ENCODE measurements at regions not wholly inside any gene's neighbourhood (a gene's known extent, or its start where the extent isn't known, plus 50 kb on each side); places are given as distances from the start of the nearest gene placed in this dataset.

- Histone ChIP-seq H3K36me3 (no peaks in the 10 kb centered on the region), H3K9me3 (no peaks in the 10 kb centered on the region), H3K27ac (no peak overlapping the region), H3K4me3 (no peak overlapping the region), H3K27me3 (replicated peaks; ENCODE audit: insufficient read depth) (no peaks in the 10 kb centered on the region), H3K4me1 (ENCODE audit: control insufficient read depth in 1 of 2, low read depth in 2 of 2) (no peaks in the 10 kb centered on the region)
- no peak for DNase-seq (ENCODE audit: low spot score)
- no peak for TF ChIP-seq CTCF (IDR thresholded peaks at IDR 0.05)
- ATAC-seq (ENCODE audit: insufficient number of reproducible peaks, low FRiP score, low read depth): no peak
Measured at GRCh38 chr3:73883497-73883896, 258.8 kb upstream of the PDZRN3 start.

DNA sequence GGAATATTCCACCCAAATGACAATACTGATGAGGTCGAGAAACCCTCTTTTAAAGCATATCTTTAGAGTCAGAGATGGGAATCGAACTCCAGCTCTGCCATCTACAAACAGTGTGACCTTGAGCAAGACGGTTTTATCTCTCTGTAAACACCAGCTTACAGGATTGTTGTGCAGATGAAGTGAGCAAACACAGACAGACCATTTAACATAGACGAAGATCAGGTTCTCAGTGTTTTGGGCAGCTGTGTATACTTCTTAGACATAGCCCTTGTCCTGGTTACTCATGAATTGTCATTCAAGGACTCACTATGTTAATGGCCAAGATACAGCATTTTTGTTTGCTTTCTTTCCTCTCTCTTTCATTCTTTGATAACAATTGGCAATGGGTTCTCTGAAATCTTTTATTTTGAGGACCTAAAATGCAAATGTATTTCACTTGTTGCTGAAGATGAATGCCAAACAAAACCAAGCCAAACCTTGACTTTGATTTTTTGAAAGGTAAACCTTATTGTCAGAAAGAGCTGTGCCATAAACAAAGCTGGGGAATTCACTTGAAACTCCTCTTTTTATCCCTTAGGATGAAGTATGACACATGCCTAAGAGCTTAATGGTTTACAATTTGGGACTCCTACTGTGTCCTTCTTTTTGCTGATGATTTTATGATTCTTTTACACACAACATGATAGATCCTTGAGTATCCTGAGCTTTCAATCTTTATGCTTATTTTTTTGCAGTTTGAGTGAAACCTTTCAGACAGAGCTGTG is 250.0 kb upstream of the PDZRN3 start:
- DNase-seq (ENCODE audit: low spot score) (no peak), ATAC-seq (ENCODE audit: insufficient number of reproducible peaks, low FRiP score, low read depth) (no peak)
- no peaks in the 10 kb centered on the region for H3K4me1 ChIP-seq (ENCODE audit: control insufficient read depth in 1 of 2, low read depth in 2 of 2)
- no peak overlapping the region for H3K4me3 ChIP-seq
- no peaks in the 10 kb centered on the region for H3K9me3 ChIP-seq
- no peak overlapping the region for H3K27ac ChIP-seq
- no peak for TF ChIP-seq CTCF (IDR thresholded peaks at IDR 0.05)
- no peaks in the 10 kb centered on the region for H3K27me3 ChIP-seq (replicated peaks; ENCODE audit: insufficient read depth)
- no peaks in the 10 kb centered on the region for H3K36me3 ChIP-seq

GRCh38 chr3:73874161-73874560 is 249.4 kb upstream of the PDZRN3 start:
- TF ChIP-seq CTCF (IDR thresholded peaks at IDR 0.05): no peak
- no peaks in the 10 kb centered on the region for H3K4me1 ChIP-seq (ENCODE audit: control insufficient read depth in 1 of 2, low read depth in 2 of 2)
- no peaks in the 10 kb centered on the region for H3K9me3 ChIP-seq
- H3K4me3 ChIP-seq: no peak overlapping the region
- H3K27ac ChIP-seq: no peak overlapping the region
- H3K36me3 ChIP-seq: no peaks in the 10 kb centered on the region
- ATAC-seq (ENCODE audit: insufficient number of reproducible peaks, low FRiP score, low read depth) (no peak), DNase-seq (ENCODE audit: low spot score) (no peak)
- no peaks in the 10 kb centered on the region for H3K27me3 ChIP-seq (replicated peaks; ENCODE audit: insufficient read depth)

- Histone ChIP-seq H3K4me3 (no peak overlapping the region), H3K9me3 (no peaks in the 10 kb centered on the region), H3K27me3 (replicated peaks; ENCODE audit: insufficient read depth) (no peaks in the 10 kb centered on the region), H3K27ac (no peak overlapping the region), H3K36me3 (no peaks in the 10 kb centered on the region), H3K4me1 (ENCODE audit: control insufficient read depth in 1 of 2, low read depth in 2 of 2) (no peaks in the 10 kb centered on the region)
- ATAC-seq (ENCODE audit: insufficient number of reproducible peaks, low FRiP score, low read depth): no peak
- TF ChIP-seq CTCF (IDR thresholded peaks at IDR 0.05): peak; percentile 54
- DNase-seq (ENCODE audit: low spot score): no peak
Measured at GRCh38 chr3:73868688-73869315, 244.1 kb upstream of the PDZRN3 start.

DNA sequence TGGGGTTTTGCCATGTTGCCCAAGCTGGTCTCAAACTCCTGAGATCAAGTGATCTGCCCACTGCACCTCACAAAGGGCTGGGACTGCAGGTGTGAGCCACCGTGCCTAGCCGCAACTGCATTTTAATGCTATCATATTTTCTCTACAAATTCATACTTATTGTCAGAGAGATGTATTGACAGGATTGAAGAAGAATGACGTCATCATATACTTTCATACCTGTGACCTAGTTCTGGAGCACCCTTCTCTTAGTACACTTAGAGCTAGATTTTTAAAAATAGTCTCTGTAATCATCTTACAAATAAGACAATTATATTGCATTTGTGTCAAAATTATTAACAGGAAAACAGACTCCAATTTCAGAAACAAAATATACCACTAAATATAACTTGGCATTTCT is 242.8 kb upstream of the PDZRN3 start:
- no peak for TF ChIP-seq CTCF (IDR thresholded peaks at IDR 0.05)
- H3K4me3 ChIP-seq: no peak overlapping the region
- DNase-seq (ENCODE audit: low spot score) (no peak), ATAC-seq (ENCODE audit: insufficient number of reproducible peaks, low FRiP score, low read depth) (no peak)
- no peak overlapping the region for H3K27ac ChIP-seq
- no peaks in the 10 kb centered on the region for H3K27me3 ChIP-seq (replicated peaks; ENCODE audit: insufficient read depth)
- H3K9me3 ChIP-seq: no peaks in the 10 kb centered on the region
- H3K36me3 ChIP-seq: no peaks in the 10 kb centered on the region
- no peaks in the 10 kb centered on the region for H3K4me1 ChIP-seq (ENCODE audit: control insufficient read depth in 1 of 2, low read depth in 2 of 2)

Data from thoracic aorta (tissue), 2 donors.